ENCODE measurements at regions not wholly inside any gene's neighbourhood (a gene's known extent, or its start where the extent isn't known, plus 50 kb on each side); places are given as distances from the start of the nearest gene placed in this dataset.

- TF ChIP-seq EZH2 (IDR thresholded peaks at IDR 0.05; ENCODE audit: borderline replicate concordance), result no peak
- TF ChIP-seq CTCF (IDR thresholded peaks at IDR 0.05; ENCODE audit: poor library complexity), result no peak
Measured at GRCh38 chr4:26056406-26056805, 142.4 kb downstream of the SMIM20 start.

Data from hepatocyte (in vitro differentiated cells).